Endothelial cell of umbilical vein (primary cell): ENCODE measurements at regions not wholly inside any gene's neighbourhood (a gene's known extent, or its start where the extent isn't known, plus 50 kb on each side); places are given as distances from the start of the nearest gene placed in this dataset.

Experiments
- BruUV-seq: library from RNA; stranded (reverse); fragments of 400-500 nt; replicated peaks from 2 replicates; lab custom pipeline; 2021; lab: Mats Ljungman, UMichigan
- CTCF ChIA-PET: fragments of 300-600, 350-600 bp; sonication (Branson Sonifier 250); formaldehyde crosslinking; loops from one replicate; lab custom pipeline; 2021; ENCODE audit warnings: antibody characterized with exemption, inconsistent platforms; lab: Charles Lee
- POLR2A ChIA-PET: fragments of 300-600, 350-600 bp; sonication (Branson Sonifier 250); formaldehyde crosslinking; loops from one replicate; lab custom pipeline; 2021; ENCODE audit warnings: antibody characterized with exemption, inconsistent platforms; lab: Charles Lee
- DNase-seq: peaks from one replicate; pipeline ENCODE4 v3.0.0-alpha.2; 2011; ENCODE audit warnings: low read depth, low spot score
- FAIRE-seq: peaks from 2 replicates; lab custom pipeline; 2011; peaks lifted over from hg19 to GRCh38; lab: Jason Lieb, UNC
- H2AFZ ChIP-seq: 2 replicates; pipeline ENCODE4 v1.6.0; 2012; ENCODE audit warnings: low read depth, low read length, control low read depth, inconsistent platforms
- H3K27ac ChIP-seq: 2 replicates; pipeline ENCODE4 v1.5.1; 2011; ENCODE audit warnings: low read depth, mild to moderate bottlenecking, control low read depth, low read length, moderate library complexity; ENCODE audit not compliant: insufficient read depth
- H3K27me3 ChIP-seq, 2 experiments: 2 replicates each; pipeline versions ENCODE4 v1.6.0 to v1.6.1; 2011; ENCODE audit warnings: low read length in 2 of 2, mixed read lengths in 1 of 2; ENCODE audit not compliant: control insufficient read depth in 2 of 2, insufficient read depth in 2 of 2
- H3K36me3 ChIP-seq, 2 experiments: 2 replicates in 1 of 2; 3 replicates in 1 of 2; pipeline ENCODE4 v1.5.1; 2011; ENCODE audit warnings: low read length in 2 of 2, mild to moderate bottlenecking in 1 of 2, moderate library complexity in 1 of 2; ENCODE audit not compliant: control insufficient read depth in 2 of 2, insufficient read depth in 2 of 2; ENCODE audit errors: extremely low read depth in 1 of 2
- H3K4me1 ChIP-seq: 3 replicates; pipeline ENCODE4 v1.5.1; 2011; ENCODE audit warnings: mild to moderate bottlenecking, low read length; ENCODE audit not compliant: control insufficient read depth, insufficient read depth; ENCODE audit errors: extremely low read depth
- H3K4me2 ChIP-seq: 2 replicates; pipeline ENCODE4 v1.6.1; 2011; ENCODE audit warnings: low read length, control low read depth, mixed read lengths; ENCODE audit not compliant: insufficient read depth
- H3K4me3 ChIP-seq, 3 experiments: fragments of 200-600 bp in 1 of 3; sonication (generic), shearing (Covaris generic) in 1 of 3; replicated peaks in 1 of 3; 2 replicates each; pipeline ENCODE4 v1.5.1; 2011 to 2016; ENCODE audit warnings: control low read depth in 3 of 3, low read length in 3 of 3, mild to moderate bottlenecking in 2 of 3, inconsistent platforms in 1 of 3, low read depth in 1 of 3, moderate library complexity in 1 of 3; ENCODE audit not compliant: insufficient read depth in 1 of 3
- H3K79me2 ChIP-seq: 2 replicates; pipeline ENCODE4 v1.6.0; 2012; ENCODE audit warnings: low read length, inconsistent platforms; ENCODE audit not compliant: control insufficient read depth, insufficient read depth
- H3K9ac ChIP-seq: replicated peaks from 2 replicates; pipeline ENCODE3; 2011; ENCODE audit warnings: low read length, control low read depth; ENCODE audit not compliant: insufficient read depth; ENCODE audit errors: extremely low read depth
- H3K9me1 ChIP-seq: replicated peaks from 3 replicates; pipeline ENCODE4 v1.6.0; 2011; ENCODE audit warnings: mild to moderate bottlenecking, low read length; ENCODE audit not compliant: control insufficient read depth, insufficient read depth; ENCODE audit errors: extremely low read depth
- H3K9me3 ChIP-seq: replicated peaks from 2 replicates; pipeline ENCODE4 v1.5.1; 2012; ENCODE audit warnings: low read length, inconsistent platforms; ENCODE audit not compliant: control insufficient read depth, insufficient read depth
- H4K20me1 ChIP-seq: replicated peaks from 2 replicates; pipeline ENCODE3; 2011; ENCODE audit warnings: mild to moderate bottlenecking, low read length; ENCODE audit not compliant: control insufficient read depth, insufficient read depth; ENCODE audit errors: extremely low read depth
- CTCF ChIP-seq, 2 donors: IDR thresholded peaks; 1 replicate in 1 of 2; 2 replicates in 1 of 2; pipeline ENCODE4 v1.5.1; 2011; ENCODE audit warnings: low read length in 2 of 2, mild to moderate bottlenecking in 2 of 2, moderate library complexity in 2 of 2, control low read depth in 1 of 2, inconsistent platforms in 1 of 2, low read depth in 1 of 2; ENCODE audit not compliant: insufficient read depth in 1 of 2; ENCODE audit errors: extremely low read depth in 1 of 2
- EZH2 ChIP-seq: IDR thresholded peaks from 2 replicates; pipeline ENCODE4 v1.6.1; 2012; ENCODE audit warnings: borderline replicate concordance, low read depth, mild to moderate bottlenecking, moderate library complexity, low read length, inconsistent platforms; ENCODE audit not compliant: severe bottlenecking
- FOS ChIP-seq: IDR thresholded peaks from 2 replicates; pipeline ENCODE4 v1.6.1; 2011; ENCODE audit warnings: mild to moderate bottlenecking, low read length, moderate library complexity, borderline replicate concordance; ENCODE audit not compliant: insufficient read depth
- GATA2 ChIP-seq: IDR thresholded peaks from 2 replicates; pipeline ENCODE4 v1.7.0; 2011; ENCODE audit warnings: low read depth, mild to moderate bottlenecking, moderate library complexity, mixed read lengths, low read length; ENCODE audit not compliant: insufficient read length, insufficient read depth
- JUN ChIP-seq: IDR thresholded peaks from 2 replicates; pipeline ENCODE4 v1.6.1; 2011; ENCODE audit warnings: borderline replicate concordance, low read depth; ENCODE audit not compliant: insufficient read length, insufficient read depth
- MAX ChIP-seq: IDR thresholded peaks from 2 replicates; pipeline ENCODE4 v1.6.1; 2011; ENCODE audit not compliant: insufficient read depth, insufficient read length
- MYC ChIP-seq: IDR thresholded peaks from one replicate; pipeline ENCODE4 v1.6.1; 2011; ENCODE audit warnings: mild to moderate bottlenecking, low read depth, low read length
- POLR2A ChIP-seq: IDR thresholded peaks from 2 replicates; pipeline ENCODE4 v1.6.1; 2012; ENCODE audit warnings: low read depth, mild to moderate bottlenecking, control low read depth, low read length
- POLR2AphosphoS5 ChIP-seq: IDR thresholded peaks from 2 replicates; pipeline ENCODE4 v1.6.1; 2012; ENCODE audit warnings: low read depth, mild to moderate bottlenecking, control low read depth, low read length, moderate library complexity; ENCODE audit not compliant: insufficient read depth
- dilution Hi-C: fragments of 300-500 bp; cut with MboI; formaldehyde crosslinking; loops from one replicate; pipeline ENCODE4 v1.15.0; 2019; ENCODE audit warnings: low sequenced_read_pairs; ENCODE audit not compliant: extremely low pct_ligation_motif_present
- intact Hi-C: fragments of 100-400 bp; cut with micrococcal nuclease; formaldehyde crosslinking; loops from one replicate; pipeline ENCODE4 v1.10.0; 2022

DNA sequence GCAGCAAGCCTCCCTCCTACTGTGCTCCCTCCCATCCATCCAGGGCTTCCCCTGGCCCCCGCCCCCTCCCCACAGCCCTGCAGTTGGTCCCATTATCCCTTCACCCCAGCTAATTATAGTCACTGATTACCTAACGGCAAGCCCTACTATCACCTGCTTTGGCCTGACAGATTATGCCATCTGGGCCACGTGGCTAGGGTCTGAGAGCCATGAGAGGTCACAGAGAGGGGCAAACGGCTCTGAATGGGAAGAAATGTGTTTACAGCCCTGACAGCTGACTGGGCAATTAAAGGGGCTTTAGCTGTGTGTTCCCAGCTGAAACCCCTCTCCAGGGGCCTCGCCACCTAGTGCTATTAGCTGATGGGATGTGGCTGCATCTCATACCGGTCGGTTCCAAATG is 134.4 kb upstream of the CPEB2 start:
- no TSS peak for BruUV-seq
- Histone ChIP-seq H2AFZ (no peak overlapping the region), H3K4me3 (no peak overlapping the region), H3K79me2 (no peaks in the 10 kb centered on the region), H3K27me3 (no peaks in the 10 kb centered on the region), H3K9ac (no peak overlapping the region), H3K4me2 (no peak overlapping the region), H3K9me1 (no peaks in the 10 kb centered on the region), H3K9me3 (no peaks in the 10 kb centered on the region), H3K36me3 (no peaks in the 10 kb centered on the region), H3K4me1 (no peaks in the 10 kb centered on the region), H4K20me1 (no peaks in the 10 kb centered on the region), H3K27ac (no peak overlapping the region)
- no peak for DNase-seq
- no peak for FAIRE-seq
- dilution Hi-C loops (no loop called here), intact Hi-C loops (no loop called here)
- POLR2A ChIA-PET = no interaction called here
- CTCF ChIA-PET = no interaction called here
- TF ChIP-seq EZH2 (no peak), POLR2AphosphoS5 (no peak), MAX (no peak)

DNA sequence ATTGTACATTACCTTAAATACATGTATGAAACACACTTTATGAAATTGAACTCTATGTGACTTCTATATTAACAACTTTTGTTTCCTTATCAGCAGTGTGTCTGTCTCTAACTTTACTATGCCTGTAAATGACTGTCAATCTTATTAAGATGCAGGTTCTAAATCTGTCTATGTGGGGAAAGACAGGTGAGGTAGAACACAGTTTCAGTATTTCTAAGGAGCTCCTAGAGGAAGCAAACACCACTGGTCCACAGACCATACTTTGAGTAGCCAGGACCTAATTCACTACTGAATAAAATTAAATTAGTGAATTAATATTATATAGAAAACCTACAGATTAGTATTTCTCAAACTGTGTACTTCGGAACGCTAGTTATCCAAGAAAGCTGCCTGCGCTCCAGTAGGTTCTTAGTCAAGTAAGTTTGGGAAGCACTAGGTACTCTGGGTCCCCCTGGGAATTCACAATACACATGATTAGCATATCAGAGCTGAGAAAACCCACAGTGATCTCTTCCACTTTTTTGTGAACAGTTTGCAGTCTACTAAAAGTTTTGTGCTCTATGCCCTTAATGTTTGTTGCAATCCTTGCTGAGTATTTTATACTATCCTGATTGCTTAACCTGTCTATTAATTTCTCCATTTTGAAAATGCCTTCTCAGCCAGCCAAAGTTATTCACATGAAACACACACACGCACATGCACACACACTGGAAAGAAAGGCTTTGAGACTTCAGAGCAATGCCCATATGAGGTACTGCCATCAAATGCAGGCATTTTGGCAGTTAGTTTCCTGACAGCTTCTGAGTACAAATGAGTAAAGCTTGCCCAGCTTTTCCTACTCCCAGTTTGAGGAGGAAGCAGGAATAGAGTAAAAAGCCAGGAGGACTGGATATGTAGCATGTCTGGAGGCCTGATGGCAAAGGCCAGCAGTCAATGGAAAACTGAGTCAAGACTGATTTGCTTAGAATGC is 133.6 kb upstream of the CPEB2 start:
- DNase-seq (no peak), FAIRE-seq (no peak)
- no peak overlapping the region for H3K4me3 ChIP-seq
- ChIA-PET POLR2A (no interaction called here), CTCF (no interaction called here)
- intact Hi-C loops = no loop called here
- no peaks in the 10 kb centered on the region for H3K27me3 ChIP-seq
- H2AFZ ChIP-seq = no peak overlapping the region
- TF ChIP-seq POLR2AphosphoS5 (no peak), CTCF (IDR thresholded peaks at IDR 0.05; ENCODE audit: extremely low read depth in 1 of 2, insufficient read depth in 1 of 2, low read depth in 1 of 2, low read length in 2 of 2) (no peak), MAX (no peak), POLR2A (no peak), EZH2 (no peak), FOS (no peak), MYC (no peak), GATA2 (no peak), JUN (no peak)
- no peaks in the 10 kb centered on the region for H4K20me1 ChIP-seq
- BruUV-seq = no TSS peak
- H3K4me2 ChIP-seq = no peak overlapping the region
- no peaks in the 10 kb centered on the region for H3K9me1 ChIP-seq
- no peaks in the 10 kb centered on the region for H3K79me2 ChIP-seq
- no peaks in the 10 kb centered on the region for H3K9me3 ChIP-seq
- no peaks in the 10 kb centered on the region for H3K4me1 ChIP-seq
- no peaks in the 10 kb centered on the region for H3K36me3 ChIP-seq
- no peak overlapping the region for H3K9ac ChIP-seq
- dilution Hi-C loops = no loop called here
- H3K27ac ChIP-seq = no peak overlapping the region
